HG03097 (cell line): ENCODE measurements at regions not wholly inside any gene's neighbourhood (a gene's known extent, or its start where the extent isn't known, plus 50 kb on each side); places are given as distances from the start of the nearest gene placed in this dataset.

Experiments used
- ATAC-seq: cut with Tn5 transposase; IDR thresholded peaks from one replicate; pipeline ENCODE4 v1.9.1; 2021; ENCODE audit not compliant: unreplicated experiment, low FRiP score

DNA sequence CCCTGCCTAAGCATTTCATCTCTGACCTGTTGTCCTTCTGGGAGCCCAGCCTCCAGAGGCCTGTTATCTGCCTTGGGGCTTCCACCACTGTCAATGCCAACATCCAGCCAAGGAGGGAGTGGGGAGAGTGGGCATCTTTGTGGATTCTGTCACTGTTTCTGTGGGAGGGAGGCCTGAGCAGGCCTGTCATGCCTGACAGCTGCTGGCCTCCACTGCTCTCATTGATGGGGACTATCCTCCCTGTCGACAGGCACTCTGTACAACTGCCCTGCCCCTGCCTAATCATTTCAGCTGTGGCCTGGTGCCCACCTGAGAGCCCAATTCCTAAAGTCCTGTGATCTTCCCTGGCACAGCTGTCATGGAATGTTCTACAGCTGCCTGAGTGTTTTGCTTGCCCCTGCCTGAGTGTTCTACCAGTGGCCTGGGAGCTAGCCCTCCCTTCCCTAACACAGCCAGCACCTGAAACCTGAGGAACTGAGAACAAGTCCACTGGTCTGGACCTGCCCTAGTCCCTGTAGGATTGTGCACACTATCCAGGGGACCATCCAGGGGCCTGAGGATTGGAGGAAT lies 145.3 kb downstream of the FAM83B start:
- ATAC-seq = no peak

DNA sequence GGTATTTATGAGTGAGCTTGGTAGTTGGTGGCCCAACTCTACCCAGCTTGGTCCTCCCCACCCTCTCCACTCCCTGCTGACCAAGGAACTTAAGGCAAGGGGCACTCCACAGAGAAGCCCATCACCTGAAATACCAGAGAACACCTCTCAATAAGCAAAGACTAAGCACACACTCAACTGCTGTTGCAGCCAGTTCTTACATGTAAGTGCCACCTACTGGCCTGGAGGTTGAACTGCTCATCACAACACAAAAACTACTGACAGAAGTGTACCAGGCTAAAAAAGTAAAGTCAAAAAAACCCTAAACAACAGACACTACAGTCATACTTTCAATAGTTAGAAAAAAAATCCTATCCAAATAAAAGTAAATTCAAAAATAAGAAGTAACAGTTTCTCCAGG lies 146.2 kb downstream of the FAM83B start:
- peak; percentile 71 for ATAC-seq

DNA sequence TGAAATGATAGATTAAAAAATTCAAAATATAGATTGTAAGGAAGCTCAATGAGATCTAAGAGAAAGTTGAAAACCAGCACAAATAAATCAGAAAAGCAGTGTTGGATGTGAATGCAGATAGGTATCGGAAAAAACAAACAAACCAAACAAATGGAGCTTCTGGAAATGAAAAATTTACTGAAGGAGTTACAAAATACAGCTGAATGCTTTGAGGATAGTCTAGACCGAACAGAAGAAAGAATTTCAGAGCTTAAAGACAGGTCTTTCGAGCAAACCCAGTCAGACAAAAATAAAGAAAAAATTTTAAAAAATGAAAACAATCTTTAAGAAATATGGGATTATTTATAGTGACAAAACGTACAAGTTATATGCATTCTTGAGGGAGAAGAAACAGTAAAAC lies 146.7 kb downstream of the FAM83B start:
- ATAC-seq = no peak

DNA sequence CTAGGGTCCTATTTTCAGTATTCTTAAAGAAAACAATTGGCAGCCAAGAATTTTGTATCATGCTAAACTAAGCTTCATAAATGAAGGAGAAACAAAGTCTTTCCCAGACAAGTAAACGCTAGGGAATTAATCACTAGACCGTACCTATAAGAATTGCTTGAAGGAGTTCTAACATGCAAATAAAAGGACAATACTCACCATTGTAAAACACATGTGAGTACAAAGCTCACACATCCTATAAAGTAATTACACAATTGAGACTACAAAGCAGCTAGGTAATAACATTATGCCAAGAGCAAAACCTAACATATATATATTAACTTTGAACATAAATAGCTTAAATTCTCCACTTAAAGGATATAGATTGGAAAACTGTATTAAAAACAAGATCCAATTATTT lies 147.4 kb downstream of the FAM83B start:
- ATAC-seq = no peak

DNA sequence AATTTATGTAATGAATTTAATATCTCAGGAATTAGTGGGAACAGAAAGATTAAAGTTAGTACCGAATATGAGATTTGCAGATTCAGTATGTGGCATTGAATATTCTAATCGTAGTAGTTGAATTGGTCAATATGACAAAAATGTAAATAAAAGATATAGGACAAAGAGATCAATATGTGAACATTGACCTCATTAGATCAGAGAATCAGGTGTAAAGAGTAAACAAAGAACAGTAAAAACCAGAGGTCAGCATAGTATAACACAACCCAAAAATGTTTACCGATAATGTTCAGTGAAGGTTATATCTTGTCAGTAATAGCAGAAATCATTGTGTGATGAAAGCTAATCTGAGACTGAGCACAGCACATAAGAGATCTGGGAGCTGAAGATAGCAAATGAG lies 152.0 kb downstream of the FAM83B start:
- ATAC-seq = no peak

DNA sequence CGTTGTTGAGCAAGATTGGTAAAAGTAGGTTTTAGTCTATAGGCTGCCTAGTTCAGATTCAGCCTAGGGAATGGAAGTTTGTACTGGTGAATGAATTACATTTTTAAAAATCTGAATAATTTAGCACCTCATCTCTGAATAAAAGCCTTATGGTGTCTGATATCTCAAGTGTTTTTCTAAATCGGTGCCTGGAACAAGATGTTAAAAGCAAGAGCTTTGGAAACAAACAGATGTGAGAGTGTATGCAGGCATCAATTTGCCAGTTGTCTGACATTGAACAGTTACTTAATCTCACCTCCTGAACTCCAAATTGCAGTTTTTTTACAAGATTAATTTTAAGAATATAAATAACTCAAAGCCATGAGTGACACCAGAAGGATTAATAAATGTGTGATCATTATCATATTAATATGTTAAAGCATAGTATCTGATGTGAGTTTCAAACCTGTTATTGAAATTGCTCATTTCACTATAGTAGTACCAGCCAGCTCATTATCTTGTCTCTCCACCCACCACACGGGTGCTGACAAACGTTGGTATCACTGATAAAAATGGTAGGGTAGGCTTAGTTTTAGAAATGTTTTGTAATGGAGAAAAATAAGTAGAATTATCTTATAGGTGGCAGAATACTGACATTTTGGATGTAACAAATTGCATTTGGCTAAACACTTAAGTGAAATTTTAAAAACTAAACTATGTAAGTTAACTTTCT lies 157.3 kb downstream of the FAM83B start:
- ATAC-seq = no peak

DNA sequence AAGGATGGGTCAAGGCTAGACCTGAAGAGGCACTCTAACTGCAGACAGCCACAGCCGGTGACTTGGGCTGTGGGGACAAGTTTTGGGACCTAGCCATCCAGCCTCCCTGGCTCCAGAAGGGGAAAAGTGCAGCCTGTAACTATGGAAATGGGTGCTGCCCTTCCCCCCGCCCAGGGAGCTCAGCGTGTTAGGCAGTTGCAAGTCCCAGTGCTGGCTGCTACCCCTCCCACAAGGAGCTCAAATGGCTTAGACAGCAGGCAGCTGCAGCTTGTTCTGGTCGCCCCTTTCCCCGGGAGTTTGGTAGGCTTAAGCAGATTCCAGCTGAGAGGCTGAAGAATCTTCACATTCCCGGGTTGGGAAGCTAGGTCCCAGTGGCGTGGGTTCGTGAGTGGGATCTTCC lies 162.6 kb downstream of the FAM83B start:
- no peak for ATAC-seq

DNA sequence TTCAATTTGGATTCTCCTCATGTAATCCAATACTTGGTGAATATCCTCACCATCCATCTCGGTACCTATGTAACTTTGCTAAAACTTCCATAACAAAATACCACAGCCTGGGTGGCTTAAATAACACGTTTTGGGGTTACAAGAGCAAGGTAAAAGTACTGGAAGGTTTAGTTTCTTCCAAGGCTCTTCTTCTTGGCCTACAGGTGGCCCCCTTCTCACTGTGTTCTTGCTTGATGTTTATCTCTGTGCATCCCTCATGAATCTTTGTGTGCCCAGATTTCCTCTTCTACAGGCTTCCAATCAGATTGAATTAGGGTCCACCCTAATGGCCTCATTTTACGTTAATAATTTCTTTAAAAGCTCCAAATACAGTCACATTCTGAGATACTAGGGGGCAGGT lies 163.3 kb upstream of the HCRTR2 start:
- ATAC-seq = no peak

DNA sequence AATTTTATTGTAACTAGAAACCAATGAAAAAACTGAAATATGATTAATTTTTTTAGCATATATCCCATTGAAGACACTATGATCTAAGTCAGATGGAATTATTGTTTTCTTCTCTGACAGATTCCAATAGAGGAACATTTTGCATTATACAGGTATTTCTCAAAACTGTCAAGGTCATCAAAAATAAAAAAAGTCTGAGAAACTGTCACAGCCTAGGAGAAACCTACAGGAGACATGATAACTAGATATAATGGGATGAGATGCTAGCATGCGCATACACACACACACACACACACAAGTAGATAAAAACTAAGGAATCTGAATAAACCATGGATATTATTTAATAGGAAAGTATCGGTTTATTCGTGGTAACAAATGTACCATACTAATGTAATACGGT lies 161.9 kb upstream of the HCRTR2 start:
- no peak for ATAC-seq

DNA sequence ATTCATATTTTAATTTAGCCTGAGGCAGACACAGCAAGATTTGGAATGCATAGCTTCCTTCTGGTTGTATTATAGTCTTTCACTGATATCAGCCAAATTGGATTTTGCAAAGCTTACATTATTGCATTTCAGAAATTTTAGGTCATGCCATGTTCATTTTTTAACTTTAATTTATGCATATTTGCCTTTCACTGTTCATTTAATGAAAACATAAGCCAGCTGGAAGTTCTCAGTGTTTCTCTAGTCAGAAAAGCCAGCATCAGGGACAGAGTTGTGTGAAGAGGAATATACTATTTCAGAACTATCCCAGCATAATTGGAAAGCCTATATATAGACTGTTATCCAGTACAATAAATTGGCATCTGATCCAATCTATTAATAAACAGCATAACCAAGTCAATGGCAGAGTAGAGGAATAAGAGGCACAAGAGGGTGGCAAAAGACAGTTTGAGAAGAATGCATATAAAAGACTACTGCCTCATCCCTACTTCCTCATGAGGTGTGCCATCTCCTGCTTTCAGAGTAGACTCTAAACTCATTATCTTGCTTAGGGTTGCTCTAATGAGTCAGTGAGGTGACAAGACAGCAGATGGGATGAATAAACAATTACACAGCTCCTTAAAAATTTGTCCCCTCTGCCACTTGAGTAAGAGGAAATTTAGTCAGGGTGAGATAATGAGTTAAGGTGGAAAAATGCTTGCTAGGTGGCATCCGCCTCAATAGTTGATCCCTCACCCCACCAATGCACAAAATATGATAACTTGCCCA lies 159.8 kb upstream of the HCRTR2 start:
- ATAC-seq = no peak

DNA sequence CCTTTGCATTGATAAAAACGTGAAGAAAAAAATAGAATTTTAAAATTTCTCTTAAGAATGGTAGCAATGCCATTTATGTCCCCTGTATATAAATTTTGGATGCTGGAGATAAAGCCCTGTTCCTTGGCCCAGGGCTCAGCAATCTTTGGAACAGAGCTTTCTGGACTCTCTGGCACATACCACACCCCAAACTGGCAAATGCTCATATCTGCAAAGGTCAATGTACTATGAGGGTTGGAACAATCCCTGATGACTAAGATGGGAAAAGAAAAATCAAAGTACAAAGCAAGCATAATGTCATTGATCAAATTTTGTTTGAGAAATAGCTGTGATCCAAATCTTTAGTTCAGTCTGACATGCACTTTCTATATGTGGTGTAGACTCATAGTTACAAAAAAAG lies 158.1 kb upstream of the HCRTR2 start:
- ATAC-seq = no peak

DNA sequence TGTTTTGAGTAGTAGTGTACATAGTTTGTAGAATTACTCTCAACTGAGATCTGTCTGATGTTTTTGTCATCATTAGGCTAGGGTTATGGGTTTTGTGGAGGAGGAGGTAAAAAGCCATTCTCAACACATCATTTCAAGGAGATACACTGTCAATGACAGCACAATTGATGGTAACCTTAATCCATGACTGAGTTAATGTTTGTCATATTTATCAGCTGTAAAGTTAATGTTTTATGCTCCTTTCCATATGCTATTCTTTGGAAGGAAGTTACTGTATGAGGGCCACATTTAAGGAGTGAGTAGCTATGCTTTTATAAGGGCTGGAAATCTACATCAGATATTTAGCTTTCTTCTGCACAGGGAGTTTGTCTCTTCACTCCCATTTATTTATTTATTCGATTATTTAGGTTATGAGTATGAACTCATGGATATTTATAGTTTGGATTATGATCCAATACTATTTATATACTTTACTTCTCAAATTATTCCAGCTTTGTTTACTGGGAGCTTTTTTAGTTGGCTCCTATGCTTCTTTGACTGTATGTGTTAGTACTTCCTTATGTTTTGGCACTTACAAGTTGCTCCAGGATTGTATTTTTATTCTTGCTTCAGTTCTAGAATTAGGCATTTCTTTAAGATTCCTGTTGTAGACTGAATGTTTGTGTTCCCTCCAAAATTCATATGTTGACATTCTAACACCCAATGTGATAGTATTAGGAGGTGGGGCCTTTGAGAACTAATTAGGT lies 156.6 kb upstream of the HCRTR2 start:
- ATAC-seq = no peak

DNA sequence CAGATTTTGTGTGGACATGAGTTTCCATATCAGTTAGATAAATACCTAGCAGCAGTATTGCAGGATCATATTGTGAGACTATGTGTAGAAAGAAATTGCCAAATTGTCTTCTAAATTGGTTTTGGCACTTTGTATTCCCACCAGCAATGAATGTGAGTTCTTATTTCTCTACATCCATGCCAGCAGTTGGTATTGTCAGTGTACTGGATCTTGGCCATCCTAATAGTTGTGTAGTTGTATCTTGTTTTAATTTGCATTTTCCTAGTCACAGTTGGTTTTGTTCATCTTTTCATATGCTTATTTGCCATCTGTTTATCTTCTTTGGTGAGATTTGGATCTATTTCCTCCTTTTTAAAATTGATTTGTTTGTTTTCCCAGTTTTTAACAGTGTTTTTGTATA lies 154.7 kb upstream of the HCRTR2 start:
- no peak for ATAC-seq

DNA sequence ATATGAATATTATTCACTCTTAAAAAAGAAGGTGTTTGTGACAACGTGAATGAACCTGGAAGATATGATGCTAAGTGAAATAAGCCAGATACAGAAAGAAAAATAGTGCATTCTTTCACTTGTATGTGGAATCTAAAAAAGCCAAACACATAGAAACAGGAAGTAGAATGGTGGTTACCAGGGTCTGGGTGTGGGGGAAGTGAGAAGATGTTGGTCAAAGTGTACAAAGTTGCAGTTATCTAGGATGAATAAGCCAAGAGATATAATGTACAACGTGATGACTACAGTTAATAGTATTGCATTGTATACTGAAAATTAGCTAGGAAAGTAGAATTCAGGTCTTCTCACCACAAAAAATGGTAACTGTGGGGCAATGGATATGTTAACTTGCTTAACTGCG lies 151.1 kb upstream of the HCRTR2 start:
- ATAC-seq = no peak

DNA sequence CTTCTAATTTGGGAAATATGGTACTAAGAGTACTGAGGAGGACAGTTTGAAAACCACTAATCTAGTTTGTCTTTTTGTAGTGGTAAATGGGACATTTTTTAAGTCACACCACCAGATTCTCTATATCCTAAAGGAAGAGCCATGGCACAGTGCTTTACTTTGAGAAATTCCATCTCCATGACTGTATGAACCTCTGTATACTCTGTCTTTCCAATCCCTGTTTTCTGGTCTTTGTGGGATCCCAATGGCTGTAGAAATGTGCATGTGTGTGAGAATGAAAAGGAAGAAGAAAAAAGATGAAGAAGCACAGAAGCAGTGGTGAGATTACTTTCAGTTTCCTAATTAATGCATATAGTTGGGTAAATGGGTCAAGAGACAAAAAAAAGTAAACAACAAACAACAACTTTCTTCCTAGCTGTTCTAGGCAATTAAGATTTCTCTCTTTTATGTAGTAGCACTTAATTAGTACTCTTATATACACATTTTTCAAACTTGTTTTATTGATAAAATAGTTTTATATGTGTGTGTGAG lies 141.2 kb upstream of the HCRTR2 start:
- ATAC-seq = no peak

DNA sequence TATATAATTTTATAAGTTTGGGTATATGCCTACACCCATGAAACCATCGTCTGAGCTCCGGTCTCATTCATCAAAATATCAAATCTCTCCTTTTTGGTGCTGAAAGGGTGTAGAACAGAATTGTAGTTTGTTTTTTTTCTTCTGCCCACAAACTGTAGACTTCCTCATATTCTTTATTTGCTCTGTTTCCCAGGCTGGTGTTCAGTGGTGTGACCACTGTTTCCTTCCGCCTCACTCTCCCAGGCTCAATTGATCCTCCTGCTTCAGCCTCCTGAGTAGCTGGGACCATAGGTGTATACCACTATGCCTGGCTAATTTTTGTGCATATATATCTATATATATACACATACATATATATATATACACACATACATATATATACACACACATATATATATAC lies 139.6 kb upstream of the HCRTR2 start:
- no peak for ATAC-seq

DNA sequence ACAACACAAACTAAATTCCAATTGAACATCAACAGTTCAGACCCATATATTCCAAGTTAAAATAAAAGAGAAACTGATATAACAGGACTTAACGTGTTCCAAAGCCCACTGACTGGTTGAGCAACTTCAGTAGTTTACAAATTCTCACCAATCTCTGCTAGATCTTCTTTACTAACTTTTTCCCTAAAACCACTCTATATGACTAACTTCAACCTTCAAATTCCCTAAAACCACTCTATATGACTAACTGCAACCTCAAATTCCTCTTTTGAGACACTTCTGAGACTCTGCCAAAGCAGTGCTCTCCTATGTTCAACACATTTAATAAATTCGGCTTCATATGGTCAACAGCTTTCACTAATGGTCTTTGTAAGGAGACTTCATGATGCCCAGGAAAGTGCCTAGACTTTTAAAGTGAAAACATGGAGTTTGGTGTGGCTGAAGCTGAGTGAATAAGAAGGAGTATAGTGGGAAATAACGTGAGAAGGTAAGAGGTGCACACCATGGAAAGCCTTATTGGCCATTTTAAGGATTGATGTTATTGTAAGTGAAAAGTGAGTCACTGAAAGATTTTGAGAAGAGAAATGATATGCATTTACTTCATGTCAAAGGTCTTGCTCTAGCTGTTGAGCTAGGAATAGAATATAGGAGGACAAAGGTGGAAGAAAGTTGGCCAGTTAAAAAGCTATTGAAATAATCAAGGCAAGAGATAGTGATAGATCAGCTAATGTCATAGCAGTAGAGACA lies 134.0 kb upstream of the HCRTR2 start:
- ATAC-seq = no peak

DNA sequence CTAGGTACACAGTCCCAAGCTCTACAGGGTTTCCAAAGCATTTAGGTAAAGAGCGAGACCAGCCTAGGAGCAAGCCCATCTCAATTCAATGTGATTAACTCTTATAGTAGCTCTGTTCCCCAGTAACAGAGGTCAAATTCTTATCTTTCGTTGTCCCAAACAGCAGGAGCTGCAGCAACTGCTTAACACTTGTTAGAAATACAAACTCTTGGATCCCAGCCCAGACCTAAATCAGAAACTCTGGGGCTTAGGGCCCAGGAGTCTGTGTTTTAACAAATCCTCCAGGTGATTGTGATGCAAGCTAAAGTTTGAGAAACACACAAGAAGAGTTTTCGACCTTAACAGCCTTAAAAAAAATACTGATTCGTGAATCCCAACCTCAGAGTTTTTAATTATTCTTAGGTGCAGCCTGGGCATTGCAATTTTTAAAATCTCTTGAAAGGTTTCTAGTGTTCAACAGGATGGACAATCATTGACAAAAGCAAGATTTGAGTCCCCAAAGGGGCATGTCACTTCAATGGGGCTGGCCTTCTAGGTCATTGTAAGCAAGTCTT lies 127.4 kb upstream of the HCRTR2 start:
- no peak for ATAC-seq

DNA sequence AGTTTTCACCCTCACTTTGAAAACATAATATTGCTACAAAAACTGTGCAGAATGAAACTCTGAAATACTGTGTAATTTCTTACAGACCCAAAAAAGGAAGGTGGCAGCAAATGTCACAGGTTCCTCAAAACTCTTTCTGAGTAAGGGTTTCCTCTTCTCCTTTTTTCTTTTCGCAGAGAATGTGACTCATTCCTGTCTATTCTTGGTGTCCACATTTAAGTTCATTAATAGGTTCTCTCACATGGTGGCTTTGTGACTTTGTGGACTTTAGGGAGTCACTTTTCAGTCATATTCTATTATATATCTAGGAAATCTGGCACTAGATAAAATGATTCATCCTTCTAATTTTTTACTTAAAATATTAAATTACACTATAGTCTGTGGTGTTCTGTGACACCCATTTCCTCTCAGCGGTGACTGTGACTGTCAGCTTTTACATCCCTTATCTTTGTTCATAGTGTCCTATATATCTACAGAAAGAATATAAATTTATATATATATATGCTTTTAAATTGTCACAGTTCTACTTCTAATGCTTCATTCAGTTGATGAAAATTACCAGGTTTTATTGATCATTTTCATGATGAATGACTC lies 126.8 kb upstream of the HCRTR2 start:
- ATAC-seq = no peak

DNA sequence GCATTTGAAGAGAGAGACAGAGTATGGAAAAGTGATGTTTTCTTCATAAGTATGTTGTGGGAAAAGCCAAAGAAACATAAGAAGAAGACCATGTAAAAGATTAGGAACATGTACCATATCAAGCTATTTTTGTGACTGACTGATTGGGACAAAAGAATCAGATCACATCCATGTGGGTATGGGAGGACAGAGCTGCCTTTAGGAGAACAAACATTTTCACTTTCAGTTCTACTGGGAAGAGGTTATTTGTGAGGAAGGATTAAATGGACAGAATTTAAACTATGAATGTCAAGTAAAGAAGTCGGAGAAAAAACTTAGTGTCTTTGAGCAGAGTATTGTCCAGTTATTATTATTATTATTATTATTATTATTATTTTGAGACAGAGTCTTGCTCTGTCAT lies 124.4 kb upstream of the HCRTR2 start:
- ATAC-seq = no peak
